PC-9 (cell line): ENCODE measurements at regions not wholly inside any gene's neighbourhood (a gene's known extent, or its start where the extent isn't known, plus 50 kb on each side); places are given as distances from the start of the nearest gene placed in this dataset.
A peak's percentile ranks its signal among the peaks of the same experiment; 100 is the strongest.
"Not testable (repeated sequence)": the region's sequence is repeated elsewhere in the genome, so short reads cannot be mapped to it uniquely, and the experiment has no call there.

Source experiments
- BruUV-seq: library from RNA; stranded (reverse); fragments of 400-500 nt; replicated peaks from 2 replicates; lab custom pipeline; 2021; lab: Mats Ljungman, UMichigan
- CTCF ChIA-PET: fragments of 300-600 bp; sonication (Branson Sonifier 250); formaldehyde crosslinking; loops from one replicate; lab custom pipeline; 2022; ENCODE audit warnings: antibody characterized with exemption; lab: Charles Lee
- POLR2A ChIA-PET: fragments of 300-600 bp; sonication (Branson Sonifier 250); formaldehyde crosslinking; loops from one replicate; lab custom pipeline; 2022; ENCODE audit warnings: antibody characterized with exemption; ENCODE audit not compliant: unreplicated experiment; lab: Charles Lee
- DNase-seq, 2 experiments: peaks; one replicate each; pipeline versions ENCODE4 v3.0.0 to v3.0.0-alpha.2; 2015 to 2022; ENCODE audit warnings: mixed read lengths in 1 of 2
- H2AFZ ChIP-seq: fragments of 200-600 bp; sonication (generic); 2 replicates; pipeline ENCODE4 v1.8.1; 2017; ENCODE audit warnings: antibody characterized with exemption
- H3F3A ChIP-seq: fragments of 200-600 bp; sonication (generic); 2 replicates; pipeline ENCODE4 v1.8.1; 2017; ENCODE audit warnings: antibody characterized with exemption, mild to moderate bottlenecking, low read depth; ENCODE audit not compliant: insufficient read depth
- H3K27ac ChIP-seq: fragments of 200-600 bp; sonication (generic); 2 replicates; pipeline ENCODE4 v1.6.1; 2016; ENCODE audit warnings: mixed run types
- H3K27me3 ChIP-seq: fragments of 200-600 bp; sonication (generic); 2 replicates; pipeline ENCODE4 v1.6.1; 2016; ENCODE audit warnings: low read depth, mixed run types; ENCODE audit not compliant: insufficient read depth
- H3K36me3 ChIP-seq: fragments of 200-600 bp; sonication (generic); 2 replicates; pipeline ENCODE4 v1.6.1; 2016; ENCODE audit warnings: low read depth, mixed run types
- H3K4me1 ChIP-seq: fragments of 200-600 bp; sonication (generic); replicated peaks from 2 replicates; pipeline ENCODE4 v1.6.1; 2016; ENCODE audit warnings: mixed run types; ENCODE audit not compliant: insufficient read depth
- H3K4me2 ChIP-seq: fragments of 200-600 bp; sonication (generic); 2 replicates; pipeline ENCODE4 v1.6.1; 2017; ENCODE audit warnings: mixed run types
- H3K4me3 ChIP-seq: fragments of 200-600 bp; sonication (generic); 2 replicates; pipeline ENCODE4 v1.6.1; 2016; ENCODE audit warnings: mixed run types
- H3K79me2 ChIP-seq: fragments of 200-600 bp; sonication (generic); 2 replicates; pipeline ENCODE4 v1.6.1; 2017; ENCODE audit warnings: low read depth, mixed run types
- H3K9me2 ChIP-seq: fragments of 200-600 bp; sonication (generic); 2 replicates; pipeline ENCODE4 v1.8.1; 2017; ENCODE audit warnings: mild to moderate bottlenecking; ENCODE audit not compliant: insufficient read depth
- H3K9me3 ChIP-seq: fragments of 200-600 bp; sonication (generic); 2 replicates; pipeline ENCODE4 v1.8.1; 2016; ENCODE audit warnings: low read depth; ENCODE audit not compliant: insufficient read depth
- H4K20me1 ChIP-seq: fragments of 200-600 bp; sonication (generic); 2 replicates; pipeline ENCODE4 v1.8.1; 2017; ENCODE audit not compliant: insufficient read depth
- CTCF ChIP-seq: fragments of 200-600 bp; sonication (generic); conservative IDR thresholded peaks from 2 replicates; pipeline ENCODE4 v1.6.1; 2017; ENCODE audit warnings: mixed run types, antibody characterized with exemption, mild to moderate bottlenecking, moderate library complexity
- EZH2 ChIP-seq: fragments of 200-600 bp; sonication (generic); IDR thresholded peaks from 2 replicates; pipeline ENCODE4 v1.8.0; 2017; ENCODE audit warnings: antibody characterized with exemption, low read depth
- intact Hi-C: fragments of 100-400 bp; cut with micrococcal nuclease; formaldehyde crosslinking; loops from one replicate; pipeline ENCODE4 v1.10.0; 2022; ENCODE audit not compliant: unreplicated experiment

DNA sequence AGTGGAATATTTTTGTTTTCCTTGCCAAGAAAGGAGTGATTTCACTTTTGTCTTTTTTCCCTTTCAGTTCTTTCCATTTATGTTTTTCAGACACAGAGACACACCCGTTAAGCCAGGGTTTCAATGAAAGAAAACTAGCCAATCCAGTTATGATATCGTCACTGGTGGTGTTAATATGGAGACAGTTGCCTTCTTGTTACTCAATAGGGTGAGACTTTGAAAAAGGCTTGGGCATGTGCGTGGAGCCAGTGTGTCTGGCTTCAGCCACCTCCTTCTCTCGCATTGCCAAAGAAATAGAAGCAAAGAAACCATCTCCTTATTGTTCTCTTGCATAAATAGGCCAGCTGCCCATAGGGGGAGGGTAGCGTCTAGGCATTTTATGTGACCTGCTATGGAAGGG is 84.1 kb upstream of the DLX6 start:
- DNase-seq, result no peak
- Histone ChIP-seq H4K20me1 (no peaks in the 10 kb centered on the region), H3K27me3 (no peaks in the 10 kb centered on the region), H3K79me2 (no peaks in the 10 kb centered on the region), H2AFZ (no peak overlapping the region), H3K4me2 (peak overlapping the region; percentile 44), H3F3A (peaks cover 11% of the 10 kb centered on the region; the same call in 1 of the 2 replicates), H3K36me3 (no peaks in the 10 kb centered on the region), H3K9me3 (no peaks in the 10 kb centered on the region), H3K9me2 (no peaks in the 10 kb centered on the region), H3K4me1 (peaks cover 19% of the 10 kb centered on the region), H3K27ac (no peak overlapping the region), H3K4me3 (no peak overlapping the region)
- intact Hi-C loops, result no loop called here
- no TSS peak for BruUV-seq
- CTCF ChIA-PET, result no interaction called here
- POLR2A ChIA-PET, result no interaction called here
- no peak for TF ChIP-seq EZH2
- no peak for TF ChIP-seq CTCF

DNA sequence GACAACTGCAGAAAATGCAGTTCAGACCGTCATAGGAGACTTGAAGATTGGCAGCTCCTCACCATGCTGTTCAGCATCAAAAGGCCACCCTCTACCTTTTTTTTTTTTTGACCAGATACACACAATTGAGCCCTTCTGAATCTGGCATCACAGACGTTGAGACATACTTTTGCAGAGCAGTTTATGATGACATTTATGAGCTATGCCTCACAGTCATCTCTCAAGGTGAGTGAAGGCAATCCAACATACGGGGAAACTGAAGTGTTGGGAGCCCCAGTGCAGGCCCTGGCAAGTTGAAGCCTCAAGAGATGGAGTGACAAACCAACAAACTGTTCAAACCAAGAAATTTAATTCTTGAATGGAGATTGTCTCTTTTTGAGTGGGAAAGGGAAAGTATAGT is 83.6 kb upstream of the DLX6 start:
- no peaks in the 10 kb centered on the region for H4K20me1 ChIP-seq
- no peaks in the 10 kb centered on the region for H3K27me3 ChIP-seq
- H3K27ac ChIP-seq, result no peak overlapping the region
- H3K9me2 ChIP-seq, result no peaks in the 10 kb centered on the region
- no peaks in the 10 kb centered on the region for H3K9me3 ChIP-seq
- no peak overlapping the region for H3K4me3 ChIP-seq
- 0 out of 2 replicates have a peak overlapping the region, but pooled peaks have one; percentile 44 for H3K4me2 ChIP-seq
- peaks cover 11% of the 10 kb centered on the region; the same call in 1 of the 2 replicates for H3F3A ChIP-seq
- H3K4me1 ChIP-seq, result peaks cover 19% of the 10 kb centered on the region
- no peaks in the 10 kb centered on the region for H3K36me3 ChIP-seq
- ChIA-PET POLR2A (no interaction called here), CTCF (no interaction called here)
- TF ChIP-seq EZH2, result no peak
- no peak for TF ChIP-seq CTCF
- no TSS peak for BruUV-seq
- no peak overlapping the region for H2AFZ ChIP-seq
- intact Hi-C loops, result no loop called here
- no peaks in the 10 kb centered on the region for H3K79me2 ChIP-seq
- DNase-seq, result no peak

GRCh38 chr7:96923345-96923744 is 82.0 kb upstream of the DLX6 start:
- H3K27ac ChIP-seq, H3K27me3 ChIP-seq, BruUV-seq, CTCF ChIA-PET, H3K4me2 ChIP-seq, intact Hi-C loops, H3K4me3 ChIP-seq, H3K36me3 ChIP-seq, H4K20me1 ChIP-seq, POLR2A ChIA-PET, DNase-seq, H3K9me2 ChIP-seq, H2AFZ ChIP-seq, H3K79me2 ChIP-seq, H3K9me3 ChIP-seq: not testable (repeated sequence)
- Histone ChIP-seq H3F3A (peaks cover 11% of the 10 kb centered on the region; the same call in 1 of the 2 replicates), H3K4me1 (peaks cover 19% of the 10 kb centered on the region)

GRCh38 chr7:96927131-96927530 is 78.2 kb upstream of the DLX6 start:
- H3F3A ChIP-seq, result no peaks in the 10 kb centered on the region
- no TSS peak for BruUV-seq
- TF ChIP-seq EZH2, result no peak
- no peak for TF ChIP-seq CTCF
- no peaks in the 10 kb centered on the region for H3K9me2 ChIP-seq
- no peak for DNase-seq
- no peaks in the 10 kb centered on the region for H3K4me1 ChIP-seq
- no peaks in the 10 kb centered on the region for H3K36me3 ChIP-seq
- intact Hi-C loops, result no loop called here
- no peaks in the 10 kb centered on the region; the same call in 1 of the 2 replicates for H3K9me3 ChIP-seq
- no peak overlapping the region for H3K4me2 ChIP-seq
- H2AFZ ChIP-seq, result no peak overlapping the region
- ChIA-PET CTCF (no interaction called here), POLR2A (no interaction called here)
- H3K79me2 ChIP-seq, result no peaks in the 10 kb centered on the region
- no peaks in the 10 kb centered on the region for H3K27me3 ChIP-seq
- H3K27ac ChIP-seq, result no peak overlapping the region
- no peaks in the 10 kb centered on the region for H4K20me1 ChIP-seq
- H3K4me3 ChIP-seq, result no peak overlapping the region
